Keratinocyte (primary cell): ENCODE measurements at regions not wholly inside any gene's neighbourhood (a gene's known extent, or its start where the extent isn't known, plus 50 kb on each side); places are given as distances from the start of the nearest gene placed in this dataset.

Experiments used
- DNase-seq: peaks from one replicate; pipeline ENCODE4 v3.0.0-alpha.2; 2011; ENCODE audit warnings: low read depth, missing footprints, low spot score
- FAIRE-seq: peaks from 2 replicates; lab custom pipeline; 2011; peaks lifted over from hg19 to GRCh38; lab: Jason Lieb, UNC
- H2AFZ ChIP-seq: 2 replicates; pipeline ENCODE4 v1.6.0; 2012; ENCODE audit warnings: low read length, control low read depth, inconsistent platforms; ENCODE audit not compliant: control insufficient read depth
- H3K27ac ChIP-seq: 2 replicates; pipeline ENCODE4 v1.5.1; 2011; ENCODE audit warnings: low read length; ENCODE audit not compliant: control insufficient read depth, insufficient read depth
- H3K27me3 ChIP-seq: 3 replicates; pipeline ENCODE4 v1.6.0; 2011; ENCODE audit warnings: low read length; ENCODE audit not compliant: control insufficient read depth, insufficient read depth; ENCODE audit errors: extremely low read depth
- H3K36me3 ChIP-seq, 2 experiments: 2 replicates in 1 of 2; 3 replicates in 1 of 2; pipeline ENCODE4 v1.5.1; 2011; ENCODE audit warnings: low read length in 2 of 2, mild to moderate bottlenecking in 1 of 2; ENCODE audit not compliant: control insufficient read depth in 2 of 2, insufficient read depth in 2 of 2; ENCODE audit errors: extremely low read depth in 1 of 2
- H3K4me1 ChIP-seq: 3 replicates; pipeline ENCODE4 v1.5.1; 2011; ENCODE audit warnings: low read length; ENCODE audit not compliant: control insufficient read depth, insufficient read depth; ENCODE audit errors: extremely low read depth
- H3K4me2 ChIP-seq: 3 replicates; pipeline ENCODE4 v1.6.0; 2011; ENCODE audit warnings: low read depth, low read length; ENCODE audit not compliant: control insufficient read depth, insufficient read depth; ENCODE audit errors: extremely low read depth
- H3K4me3 ChIP-seq, 3 experiments: fragments of 200-600 bp in 1 of 3; sonication (generic) in 1 of 3; 2 replicates in 2 of 3; 3 replicates in 1 of 3; pipeline ENCODE4 v1.5.1; 2011 to 2016; ENCODE audit warnings: low read length in 3 of 3, mild to moderate bottlenecking in 3 of 3, control low read depth in 2 of 3, inconsistent platforms in 1 of 3, low read depth in 1 of 3, mixed read lengths in 1 of 3, mixed run types in 1 of 3, moderate library complexity in 1 of 3; ENCODE audit not compliant: control insufficient read depth in 2 of 3, insufficient read depth in 2 of 3; ENCODE audit errors: extremely low read depth in 1 of 3
- H3K79me2 ChIP-seq: 2 replicates; pipeline ENCODE4 v1.6.0; 2012; ENCODE audit warnings: low read length; ENCODE audit not compliant: control insufficient read depth, insufficient read depth
- H3K9ac ChIP-seq: 3 replicates; pipeline ENCODE4 v1.6.0; 2011; ENCODE audit warnings: low read length; ENCODE audit not compliant: control insufficient read depth, insufficient read depth; ENCODE audit errors: extremely low read depth
- H3K9me1 ChIP-seq: 3 replicates; pipeline ENCODE4 v1.6.0; 2011; ENCODE audit warnings: low read length; ENCODE audit not compliant: control insufficient read depth, insufficient read depth; ENCODE audit errors: extremely low read depth
- H3K9me3 ChIP-seq: 2 replicates; pipeline ENCODE4 v1.5.1; 2012; ENCODE audit warnings: low read depth, low read length; ENCODE audit not compliant: control insufficient read depth
- H4K20me1 ChIP-seq: 3 replicates; pipeline ENCODE4 v1.6.0; 2011; ENCODE audit warnings: low read length; ENCODE audit not compliant: control insufficient read depth, insufficient read depth; ENCODE audit errors: extremely low read depth
- EZH2 ChIP-seq: IDR thresholded peaks from one replicate; pipeline ENCODE4 v1.6.1; 2012; ENCODE audit warnings: inconsistent platforms, mild to moderate bottlenecking, low read length, moderate library complexity
- dilution Hi-C: fragments of 300-500 bp; cut with MboI; formaldehyde crosslinking; loops from one replicate; pipeline ENCODE4 v1.7.0; 2020; ENCODE audit warnings: low sequenced_read_pairs; ENCODE audit not compliant: extremely low pct_ligation_motif_present
- TF ChIP-seq, protein P1 (sequence below), 3 experiments: IDR thresholded peaks in 1 of 3; conservative IDR thresholded peaks in 1 of 3; optimal IDR thresholded peaks in 1 of 3; 2 replicates in 2 of 3; 3 replicates in 1 of 3; pipeline versions ENCODE3 to v1.5.1; 2011; ENCODE audit warnings: low read length in 3 of 3, mild to moderate bottlenecking in 3 of 3, moderate library complexity in 2 of 3, control low read depth in 1 of 3, inconsistent platforms in 1 of 3; ENCODE audit not compliant: insufficient read depth in 2 of 3; ENCODE audit errors: extremely low read depth in 1 of 3

- Histone ChIP-seq H3K9me3 (no peaks in the 10 kb centered on the region), H3K36me3 (no peaks in the 10 kb centered on the region), H3K4me3 (no peak overlapping the region), H3K27me3 (no peaks in the 10 kb centered on the region), H4K20me1 (no peaks in the 10 kb centered on the region), H3K79me2 (no peaks in the 10 kb centered on the region), H3K9ac (no peak overlapping the region), H3K27ac (no peak overlapping the region), H3K4me1 (no peaks in the 10 kb centered on the region), H2AFZ (no peak overlapping the region), H3K9me1 (no peaks in the 10 kb centered on the region), H3K4me2 (no peak overlapping the region)
- DNase-seq = no peak
- FAIRE-seq = no peak
- TF ChIP-seq EZH2 = no peak
- TF ChIP-seq, protein P1, sequence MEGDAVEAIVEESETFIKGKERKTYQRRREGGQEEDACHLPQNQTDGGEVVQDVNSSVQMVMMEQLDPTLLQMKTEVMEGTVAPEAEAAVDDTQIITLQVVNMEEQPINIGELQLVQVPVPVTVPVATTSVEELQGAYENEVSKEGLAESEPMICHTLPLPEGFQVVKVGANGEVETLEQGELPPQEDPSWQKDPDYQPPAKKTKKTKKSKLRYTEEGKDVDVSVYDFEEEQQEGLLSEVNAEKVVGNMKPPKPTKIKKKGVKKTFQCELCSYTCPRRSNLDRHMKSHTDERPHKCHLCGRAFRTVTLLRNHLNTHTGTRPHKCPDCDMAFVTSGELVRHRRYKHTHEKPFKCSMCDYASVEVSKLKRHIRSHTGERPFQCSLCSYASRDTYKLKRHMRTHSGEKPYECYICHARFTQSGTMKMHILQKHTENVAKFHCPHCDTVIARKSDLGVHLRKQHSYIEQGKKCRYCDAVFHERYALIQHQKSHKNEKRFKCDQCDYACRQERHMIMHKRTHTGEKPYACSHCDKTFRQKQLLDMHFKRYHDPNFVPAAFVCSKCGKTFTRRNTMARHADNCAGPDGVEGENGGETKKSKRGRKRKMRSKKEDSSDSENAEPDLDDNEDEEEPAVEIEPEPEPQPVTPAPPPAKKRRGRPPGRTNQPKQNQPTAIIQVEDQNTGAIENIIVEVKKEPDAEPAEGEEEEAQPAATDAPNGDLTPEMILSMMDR (optimal IDR thresholded peaks at IDR 0.05 in 1 of 3, IDR thresholded peaks at IDR 0.05 in 1 of 3, conservative IDR thresholded peaks at IDR 0.05 in 1 of 3; ENCODE audit: extremely low read depth in 1 of 3, insufficient read depth in 2 of 3, low read length in 3 of 3) = no peak
- dilution Hi-C loops = no loop called here
These were observed 198.2 kb downstream of the RNF144A start for GRCh38 chr2:7115364-7115763.

GRCh38 chr2:7115906-7116305 lies 198.7 kb downstream of the RNF144A start:
- TF ChIP-seq EZH2 = no peak
- TF ChIP-seq, protein P1 (optimal IDR thresholded peaks at IDR 0.05 in 1 of 3, IDR thresholded peaks at IDR 0.05 in 1 of 3, conservative IDR thresholded peaks at IDR 0.05 in 1 of 3; ENCODE audit: extremely low read depth in 1 of 3, insufficient read depth in 2 of 3, low read length in 3 of 3) = no peak
- Histone ChIP-seq H3K4me3 (no peak overlapping the region), H3K9ac (no peak overlapping the region), H3K4me2 (no peak overlapping the region), H3K27ac (no peak overlapping the region), H4K20me1 (no peaks in the 10 kb centered on the region), H3K79me2 (no peaks in the 10 kb centered on the region), H3K9me3 (no peaks in the 10 kb centered on the region), H3K4me1 (no peaks in the 10 kb centered on the region), H2AFZ (no peak overlapping the region), H3K9me1 (no peaks in the 10 kb centered on the region), H3K36me3 (no peaks in the 10 kb centered on the region), H3K27me3 (no peaks in the 10 kb centered on the region)
- no peak for FAIRE-seq
- no peak for DNase-seq
- dilution Hi-C loops = no loop called here
